SJSA1 (cell line): ENCODE measurements at regions not wholly inside any gene's neighbourhood (a gene's known extent, or its start where the extent isn't known, plus 50 kb on each side); places are given as distances from the start of the nearest gene placed in this dataset.

Source experiments
- DNase-seq, 2 experiments: peaks; one replicate each; pipeline ENCODE4 v3.0.0-alpha.2; 2015 to 2020; ENCODE audit warnings: low spot score in 2 of 2, low read depth in 1 of 2
- H3K27ac ChIP-seq: fragments of 250-450 bp; sonication (Bioruptor Pico); 2 replicates; pipeline ENCODE4 v1.5.1; 2020; ENCODE audit warnings: mild to moderate bottlenecking, moderate library complexity
- H3K27me3 ChIP-seq: fragments of 250-450 bp; sonication (Bioruptor Pico); replicated peaks from 2 replicates; pipeline ENCODE4 v1.5.1; 2020; ENCODE audit warnings: mild to moderate bottlenecking, moderate library complexity
- H3K36me3 ChIP-seq: fragments of 250-450 bp; sonication (Bioruptor Pico); 2 replicates; pipeline ENCODE4 v1.5.1; 2020; ENCODE audit warnings: mild to moderate bottlenecking
- H3K4me1 ChIP-seq: fragments of 250-450 bp; sonication (Bioruptor Pico); replicated peaks from 2 replicates; pipeline ENCODE4 v1.6.1; 2021; ENCODE audit warnings: mild to moderate bottlenecking
- H3K4me3 ChIP-seq: fragments of 250-450 bp; sonication (Bioruptor Pico); 2 replicates; pipeline ENCODE4 v1.5.1; 2020; ENCODE audit warnings: mild to moderate bottlenecking
- H3K9me3 ChIP-seq: fragments of 250-450 bp; sonication (Bioruptor Pico); replicated peaks from 2 replicates; pipeline ENCODE4 v1.5.1; 2020; ENCODE audit warnings: mild to moderate bottlenecking

DNA sequence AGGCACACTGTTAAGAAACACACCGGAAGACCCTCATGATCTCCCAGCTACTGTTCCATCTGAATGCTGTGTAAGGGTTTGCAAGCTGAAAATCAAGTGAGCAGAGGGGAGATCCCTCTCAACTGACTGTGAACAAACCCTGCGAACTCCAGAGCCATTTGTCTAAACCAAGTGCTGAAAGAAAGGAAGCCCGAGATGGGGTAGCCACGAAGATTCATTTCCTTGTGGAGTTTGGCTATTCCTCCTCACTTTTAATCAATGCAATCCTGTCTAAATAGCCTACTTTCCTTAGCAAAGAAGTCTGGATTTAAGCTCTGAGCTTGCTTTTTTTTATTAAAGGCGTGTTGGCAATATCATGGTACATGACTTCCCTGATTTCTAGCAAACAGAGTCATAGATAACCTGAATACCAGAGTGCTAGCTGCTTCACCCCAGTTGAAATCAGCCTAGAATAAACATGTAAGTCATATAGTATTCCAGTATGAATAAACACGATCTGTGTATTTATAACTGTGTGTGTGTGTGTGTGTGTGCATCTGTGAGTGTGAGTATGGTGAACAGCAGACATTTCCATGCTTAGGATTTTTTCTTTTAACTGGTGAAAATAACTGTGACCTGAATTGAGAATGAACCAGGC is 365.2 kb downstream of the ZNF521 start:
- H3K4me3 ChIP-seq = no peak overlapping the region
- H3K36me3 ChIP-seq = no peaks in the 10 kb centered on the region
- DNase-seq = no peak

DNA sequence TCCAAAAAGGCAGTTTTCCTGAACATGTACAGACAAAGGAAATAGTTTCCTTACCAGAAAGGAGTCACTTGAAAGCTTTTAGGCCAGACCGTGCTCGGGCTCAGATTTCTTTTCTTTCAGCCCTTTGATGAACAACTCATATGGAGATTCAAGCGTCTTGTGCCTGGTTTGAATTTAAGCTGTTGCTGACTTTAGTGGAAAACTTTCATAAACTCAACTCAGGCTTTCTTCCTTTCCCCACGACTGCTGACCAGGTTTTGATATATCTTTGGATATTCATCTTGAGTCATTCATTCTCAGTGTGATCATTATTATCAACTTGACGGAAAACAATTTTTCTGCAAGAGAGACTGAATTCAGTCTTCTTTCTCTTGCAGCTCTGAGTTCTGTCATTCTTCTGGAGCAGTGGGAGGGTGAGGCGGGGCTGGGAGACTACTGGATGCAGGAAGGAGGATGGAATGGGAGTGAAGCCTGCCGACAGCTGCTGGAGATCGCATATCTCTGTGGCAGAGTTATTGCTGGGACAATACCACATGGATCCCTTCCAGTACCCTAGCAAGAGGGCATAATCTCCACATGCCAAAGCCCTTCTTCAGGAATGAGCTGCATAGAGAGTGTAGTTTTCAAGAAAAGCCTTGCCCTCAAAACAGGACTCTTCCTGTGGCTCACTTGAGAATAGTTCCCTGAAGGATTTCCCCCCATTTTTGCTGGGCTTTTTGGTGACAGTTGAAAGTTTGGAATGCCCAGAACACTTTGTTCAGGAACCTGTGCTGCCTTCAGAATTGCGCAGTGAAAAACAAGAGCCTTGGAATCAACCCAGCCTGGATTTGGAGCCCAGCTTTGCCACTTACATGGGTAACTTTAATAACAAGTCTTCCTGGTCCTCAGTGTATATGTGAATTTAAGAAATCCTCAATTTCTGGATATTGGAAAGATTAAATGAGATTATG is 364.4 kb downstream of the ZNF521 start:
- Histone ChIP-seq H3K4me3 (no peak overlapping the region), H3K4me1 (no peaks in the 10 kb centered on the region), H3K27me3 (no peaks in the 10 kb centered on the region), H3K36me3 (no peaks in the 10 kb centered on the region), H3K27ac (no peak overlapping the region), H3K9me3 (no peaks in the 10 kb centered on the region)
- DNase-seq = no peak

More for the DNA sequence above, 365.2 kb downstream of the ZNF521 start:
- no peaks in the 10 kb centered on the region for H3K27me3 ChIP-seq
- no peaks in the 10 kb centered on the region for H3K9me3 ChIP-seq
- H3K4me1 ChIP-seq = no peaks in the 10 kb centered on the region
- no peak overlapping the region for H3K27ac ChIP-seq

DNA sequence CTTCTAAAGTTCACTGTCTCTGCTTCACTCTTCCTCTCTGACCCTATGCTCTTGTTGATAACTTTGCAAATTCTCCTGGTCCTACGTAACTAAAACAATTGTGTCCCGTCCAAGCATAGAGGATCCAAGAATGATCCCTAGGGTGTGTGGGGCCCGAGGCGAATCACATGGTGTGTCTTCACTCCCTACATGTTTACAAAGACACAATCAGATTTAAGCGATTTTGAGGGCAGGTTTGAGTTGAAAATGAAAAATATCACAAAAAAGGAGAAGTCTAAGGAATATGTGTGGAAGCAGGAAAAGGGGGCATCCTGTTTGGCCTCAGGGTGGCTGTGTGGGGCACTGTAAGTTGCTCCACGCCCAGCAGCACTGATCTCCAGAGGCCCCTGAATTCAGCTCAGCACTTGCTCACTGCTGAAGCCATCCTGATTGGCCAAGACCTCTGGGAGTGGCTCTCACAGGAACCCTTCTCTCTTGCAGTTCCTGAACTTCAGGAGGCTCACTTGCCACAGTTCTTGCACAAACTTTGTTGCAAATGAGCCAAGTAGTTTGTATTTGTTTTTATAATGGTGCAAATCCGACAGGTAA is 363.6 kb downstream of the ZNF521 start:
- no peak overlapping the region for H3K27ac ChIP-seq
- no peak overlapping the region for H3K4me3 ChIP-seq
- no peak for DNase-seq

DNA sequence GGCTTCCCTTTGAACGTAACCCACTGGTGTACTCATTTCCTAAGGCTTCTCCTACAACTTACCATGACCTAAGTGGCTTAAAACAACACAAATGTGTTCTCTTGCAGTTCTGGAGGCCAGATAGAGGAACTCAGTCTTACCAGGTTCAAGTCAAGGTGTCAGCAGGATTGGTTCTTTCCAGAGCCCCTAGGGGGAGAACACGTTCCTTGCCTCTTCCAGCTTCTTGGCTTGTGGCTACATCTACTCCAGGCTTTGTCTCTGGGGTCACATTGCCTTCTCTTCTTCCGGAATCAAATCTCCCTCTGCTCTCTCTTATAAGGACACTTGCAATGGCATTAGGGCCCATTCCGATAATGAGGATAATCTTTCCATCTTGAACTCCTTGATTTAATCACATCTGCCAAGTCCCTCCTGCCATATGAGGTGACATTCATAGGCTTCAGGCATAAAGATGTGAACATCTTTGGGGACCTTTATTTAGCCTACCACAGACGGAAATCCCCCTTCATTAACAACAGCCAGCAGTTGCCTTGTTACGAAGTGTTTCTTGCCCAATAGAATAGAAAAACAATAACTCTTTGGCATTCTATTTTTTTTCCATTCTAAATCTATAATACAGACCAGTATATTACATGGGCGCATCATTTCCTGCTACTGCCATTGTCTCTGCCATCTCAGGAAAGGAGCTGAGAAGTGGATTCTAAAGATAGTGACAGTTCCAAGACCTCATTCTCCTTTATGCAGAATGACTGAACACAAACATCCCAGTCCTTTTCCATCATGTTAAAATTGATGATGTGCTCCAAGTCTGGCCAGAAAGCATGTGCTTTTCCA is 362.0 kb downstream of the ZNF521 start:
- Histone ChIP-seq H3K36me3 (no peaks in the 10 kb centered on the region), H3K4me1 (no peaks in the 10 kb centered on the region), H3K27me3 (no peaks in the 10 kb centered on the region), H3K27ac (no peak overlapping the region), H3K9me3 (no peaks in the 10 kb centered on the region), H3K4me3 (no peak overlapping the region)
- no peak for DNase-seq

More for the DNA sequence above, 363.6 kb downstream of the ZNF521 start:
- no peaks in the 10 kb centered on the region for H3K9me3 ChIP-seq
- no peaks in the 10 kb centered on the region for H3K27me3 ChIP-seq
- no peaks in the 10 kb centered on the region for H3K4me1 ChIP-seq
- no peaks in the 10 kb centered on the region for H3K36me3 ChIP-seq

DNA sequence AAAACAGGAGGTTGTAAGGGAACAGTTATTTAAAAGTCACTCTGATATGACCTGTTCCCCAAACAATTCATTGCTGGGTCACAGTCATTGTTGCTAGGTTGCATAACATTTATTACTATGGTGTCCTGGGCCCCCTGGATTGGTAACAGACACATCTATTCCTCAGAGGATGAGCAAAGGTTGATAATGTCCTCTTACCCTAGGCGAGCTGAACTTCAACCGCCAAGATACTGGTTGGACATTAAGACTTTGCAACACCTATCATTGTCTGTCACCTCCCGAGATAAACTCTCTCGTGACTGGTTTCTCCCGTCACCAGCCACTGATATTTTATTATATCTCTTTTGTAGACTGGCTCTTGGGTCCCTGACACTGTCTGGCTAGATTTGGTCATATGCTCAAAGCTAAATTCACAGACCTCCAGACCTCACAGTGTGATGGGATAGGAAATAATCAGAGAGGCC is 361.3 kb downstream of the ZNF521 start:
- Histone ChIP-seq H3K4me1 (no peaks in the 10 kb centered on the region), H3K9me3 (no peaks in the 10 kb centered on the region), H3K36me3 (no peaks in the 10 kb centered on the region), H3K27me3 (no peaks in the 10 kb centered on the region), H3K4me3 (no peak overlapping the region), H3K27ac (no peak overlapping the region)
- DNase-seq = no peak

DNA sequence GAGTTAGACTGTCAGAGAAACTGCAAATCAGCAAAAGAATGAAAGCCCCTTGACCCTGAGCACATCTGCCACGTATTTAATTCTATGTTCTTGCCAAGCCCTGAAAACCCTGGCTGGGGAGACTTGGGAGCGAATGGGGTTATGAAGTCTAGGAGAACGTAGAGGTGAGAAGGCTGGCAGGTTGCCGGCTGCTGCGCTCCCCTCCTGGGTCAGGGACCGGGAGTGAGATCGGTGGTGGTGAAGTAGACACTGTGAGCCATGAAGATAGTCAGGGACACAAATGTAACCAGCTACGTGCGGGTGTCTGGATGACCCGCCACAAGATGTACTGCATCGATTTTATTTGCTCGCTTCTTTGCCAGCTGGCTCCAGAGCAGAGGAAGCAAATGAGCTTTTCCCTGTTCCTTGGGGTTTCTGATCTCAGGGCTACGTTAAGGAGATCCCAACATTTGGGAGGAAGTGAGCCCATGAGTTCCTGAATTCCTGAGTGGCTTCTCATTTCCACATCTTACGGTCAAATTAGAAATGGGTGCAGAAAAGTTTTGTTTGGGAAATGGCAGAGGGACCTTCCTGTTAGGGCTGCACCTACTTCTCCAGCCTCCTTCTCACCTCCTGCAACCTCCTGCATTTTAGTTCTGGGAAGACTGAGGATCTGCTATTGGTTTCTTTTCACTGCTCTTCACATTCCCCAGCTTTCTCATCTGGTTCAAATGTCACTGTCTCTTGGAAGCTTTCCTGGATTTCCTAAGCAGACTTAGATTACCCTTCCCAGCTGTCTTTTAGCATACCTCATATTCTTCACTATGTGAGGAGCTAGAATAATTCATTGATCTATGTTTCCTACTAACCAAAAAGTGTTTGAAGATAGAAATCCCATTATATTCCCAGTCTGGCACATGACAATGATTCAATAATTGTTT is 360.6 kb downstream of the ZNF521 start:
- Histone ChIP-seq H3K9me3 (no peaks in the 10 kb centered on the region), H3K36me3 (no peaks in the 10 kb centered on the region)
- no peak for DNase-seq

DNA sequence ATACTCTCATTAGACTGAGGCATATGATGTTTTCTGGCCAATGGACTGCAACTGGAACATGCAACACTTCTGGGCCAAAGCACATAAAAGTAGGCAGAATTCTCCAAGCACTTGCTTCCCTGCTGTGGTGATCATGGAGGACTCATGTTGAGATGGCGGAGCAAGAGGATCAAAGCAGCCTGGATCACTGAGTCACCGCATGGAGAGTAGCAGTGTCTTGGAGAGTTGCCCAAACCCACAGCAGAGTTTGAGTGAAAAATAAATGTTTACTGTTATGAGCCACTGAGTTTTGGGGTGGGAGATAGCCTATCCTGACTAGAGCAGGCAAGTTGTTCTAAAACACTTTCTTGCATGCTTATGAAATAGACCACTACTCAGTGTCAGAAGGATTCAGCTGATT is 359.5 kb downstream of the ZNF521 start:
- Histone ChIP-seq H3K4me1 (no peaks in the 10 kb centered on the region), H3K4me3 (no peak overlapping the region), H3K36me3 (no peaks in the 10 kb centered on the region), H3K27me3 (no peaks in the 10 kb centered on the region), H3K27ac (no peak overlapping the region), H3K9me3 (no peaks in the 10 kb centered on the region)
- no peak for DNase-seq

More for the DNA sequence above, 360.6 kb downstream of the ZNF521 start:
- H3K4me3 ChIP-seq = no peak overlapping the region
- no peaks in the 10 kb centered on the region for H3K4me1 ChIP-seq
- no peak overlapping the region for H3K27ac ChIP-seq
- no peaks in the 10 kb centered on the region for H3K27me3 ChIP-seq

DNA sequence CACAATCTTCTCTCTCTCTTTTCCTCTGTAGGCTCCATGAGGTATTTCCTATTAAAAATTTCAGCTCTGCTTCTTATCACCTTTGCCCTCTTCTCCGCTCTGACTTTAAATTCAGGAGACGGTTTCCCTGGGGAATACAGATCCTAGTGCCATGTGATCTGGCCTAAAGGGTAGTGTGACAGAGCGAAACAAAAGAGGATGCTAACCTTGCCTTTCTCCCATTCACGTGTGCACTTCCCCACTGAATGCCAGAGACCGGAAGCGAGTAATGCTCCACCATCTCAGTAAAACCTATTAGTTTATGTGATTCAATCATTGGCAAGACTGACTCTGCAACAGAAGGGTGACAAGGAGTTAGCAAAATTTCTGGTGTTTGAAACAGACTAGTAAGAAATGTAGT is 358.3 kb downstream of the ZNF521 start:
- DNase-seq = no peak
- no peak overlapping the region for H3K27ac ChIP-seq
- H3K36me3 ChIP-seq = no peaks in the 10 kb centered on the region
- H3K4me3 ChIP-seq = no peak overlapping the region
- no peaks in the 10 kb centered on the region for H3K9me3 ChIP-seq
- H3K4me1 ChIP-seq = no peaks in the 10 kb centered on the region
- H3K27me3 ChIP-seq = no peaks in the 10 kb centered on the region

DNA sequence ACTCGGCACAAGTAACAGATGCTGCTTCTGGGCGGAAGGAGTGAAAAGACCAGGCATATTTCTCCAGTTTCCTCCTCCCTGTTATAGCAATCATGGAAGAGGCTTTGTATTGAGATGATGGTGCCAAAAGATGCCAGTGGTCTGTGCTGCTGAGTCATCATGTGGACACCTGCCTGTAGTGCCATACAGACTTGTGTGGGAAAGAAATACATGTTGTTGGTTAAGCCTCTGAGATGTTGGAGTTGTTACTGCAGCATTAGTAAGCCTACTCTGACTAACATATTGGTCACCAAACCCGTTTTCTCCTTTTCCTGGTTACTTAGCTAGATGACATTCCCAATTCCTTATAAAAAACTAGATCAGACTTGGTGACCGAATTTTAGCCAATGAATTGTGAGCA is 356.9 kb downstream of the ZNF521 start:
- no peak overlapping the region for H3K27ac ChIP-seq
- no peak for DNase-seq
- H3K4me1 ChIP-seq = no peaks in the 10 kb centered on the region
- no peak overlapping the region for H3K4me3 ChIP-seq
- H3K27me3 ChIP-seq = no peaks in the 10 kb centered on the region
- no peaks in the 10 kb centered on the region for H3K36me3 ChIP-seq
- no peaks in the 10 kb centered on the region for H3K9me3 ChIP-seq

DNA sequence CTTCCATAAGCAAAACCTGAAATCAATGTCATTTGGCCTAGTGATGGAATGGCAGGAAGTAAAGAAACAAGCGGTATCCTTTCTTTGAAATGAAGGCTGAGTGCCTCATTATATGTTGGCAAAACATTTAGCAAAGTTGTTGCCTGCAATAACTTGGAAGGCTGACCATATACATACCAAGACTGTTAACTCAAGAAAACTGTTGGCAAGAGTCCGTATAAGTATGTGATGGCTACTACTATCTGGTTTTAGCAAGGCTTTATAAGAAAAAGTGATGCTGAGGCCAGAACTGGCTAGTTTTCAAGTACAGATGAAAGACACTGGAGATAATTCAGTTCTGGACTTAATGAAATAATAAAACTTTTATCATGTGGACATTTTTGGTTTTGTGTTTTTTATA is 356.2 kb downstream of the ZNF521 start:
- Histone ChIP-seq H3K9me3 (no peaks in the 10 kb centered on the region), H3K27ac (no peak overlapping the region), H3K27me3 (no peaks in the 10 kb centered on the region), H3K36me3 (no peaks in the 10 kb centered on the region), H3K4me1 (no peaks in the 10 kb centered on the region), H3K4me3 (no peak overlapping the region)
- no peak for DNase-seq

DNA sequence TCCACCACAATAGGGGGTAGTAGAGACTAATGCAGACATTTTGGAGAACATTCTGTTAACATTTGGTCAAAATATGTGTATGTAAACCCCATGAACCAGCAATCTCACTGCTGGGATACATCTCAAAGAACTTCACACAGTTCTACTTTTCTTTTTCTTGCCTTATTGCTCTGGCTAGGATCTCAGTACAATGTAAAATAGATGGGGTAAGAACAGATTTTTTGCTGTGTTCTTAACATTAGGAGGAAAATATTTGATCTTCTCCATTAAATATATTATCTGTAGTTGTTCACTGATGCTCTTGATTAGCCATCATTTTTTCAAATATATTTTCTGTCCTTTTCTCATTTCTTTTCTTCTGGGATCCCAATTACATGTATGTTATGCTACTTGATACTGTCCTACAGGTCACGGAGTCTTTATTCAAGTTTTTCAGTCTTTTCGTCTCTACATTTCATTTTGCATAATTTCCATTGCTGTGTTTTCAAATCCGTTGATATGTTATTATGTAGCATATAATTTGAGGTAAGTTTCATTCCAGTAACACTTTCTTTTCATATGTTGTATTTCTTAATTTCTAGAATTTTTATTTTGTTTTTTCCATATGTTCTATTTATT is 352.2 kb downstream of the ZNF521 start:
- Histone ChIP-seq H3K9me3 (no peaks in the 10 kb centered on the region), H3K36me3 (no peaks in the 10 kb centered on the region), H3K27ac (no peak overlapping the region), H3K4me3 (no peak overlapping the region), H3K27me3 (no peaks in the 10 kb centered on the region), H3K4me1 (no peaks in the 10 kb centered on the region)
- DNase-seq = no peak

DNA sequence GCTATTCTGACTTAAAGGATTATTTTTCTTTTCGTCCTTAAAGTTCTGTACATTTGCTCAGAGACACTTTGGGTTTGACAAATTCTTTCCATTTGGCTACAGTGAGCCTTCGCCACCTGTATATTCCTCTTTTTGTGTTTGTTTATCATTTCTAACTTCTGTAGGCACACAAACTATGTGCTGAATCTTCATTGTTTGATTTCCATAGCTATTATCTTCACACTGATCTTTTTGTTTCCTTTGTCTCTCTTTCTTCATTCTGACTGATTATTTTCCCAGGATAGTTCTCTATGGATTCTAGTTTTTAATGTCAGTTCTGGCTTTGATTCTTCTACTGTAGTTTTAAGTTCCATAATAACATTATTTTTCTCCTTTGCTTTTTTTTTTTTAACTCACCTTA is 350.2 kb downstream of the ZNF521 start:
- Histone ChIP-seq H3K4me3 (no peak overlapping the region), H3K27ac (no peak overlapping the region), H3K27me3 (no peaks in the 10 kb centered on the region), H3K36me3 (no peaks in the 10 kb centered on the region), H3K4me1 (no peaks in the 10 kb centered on the region), H3K9me3 (no peaks in the 10 kb centered on the region)
- no peak for DNase-seq
